A204.1 (cell line): ENCODE measurements at regions not wholly inside any gene's neighbourhood (a gene's known extent, or its start where the extent isn't known, plus 50 kb on each side); places are given as distances from the start of the nearest gene placed in this dataset.
"Not testable (repeated sequence)": the region's sequence is repeated elsewhere in the genome, so short reads cannot be mapped to it uniquely, and the experiment has no call there.

ENCODE experiments used
- FAIRE-seq: peaks from 2 replicates; lab custom pipeline; 2012; peaks lifted over from hg19 to GRCh38; lab: Jason Lieb, UNC

- FAIRE-seq, result no peak
Observed at GRCh38 chr4:160709546-160709945, 1454.3 kb downstream of the FSTL5 start.

DNA sequence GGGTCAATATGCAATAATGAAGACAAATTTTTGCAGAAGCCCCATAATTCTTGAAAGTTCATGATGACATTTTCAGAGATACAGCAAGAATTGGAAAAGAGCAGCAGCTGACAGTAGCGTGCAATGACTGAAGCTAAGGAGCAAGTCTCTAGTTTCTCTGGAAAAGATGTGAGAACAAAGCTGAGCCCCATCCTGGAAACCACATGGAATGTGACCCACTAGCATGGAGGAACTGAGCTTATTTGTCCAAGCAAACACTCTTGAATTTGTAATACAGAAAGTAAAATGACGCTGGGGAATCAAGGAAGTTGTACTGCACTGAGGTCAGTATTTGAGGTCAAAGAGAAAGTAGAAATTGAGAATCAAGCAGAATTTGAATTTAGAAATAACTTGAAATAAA, 1447.2 kb downstream of the FSTL5 start:
- no peak for FAIRE-seq

GRCh38 chr4:160717848-160718247, 1446.0 kb downstream of the FSTL5 start:
- FAIRE-seq, result no peak

DNA sequence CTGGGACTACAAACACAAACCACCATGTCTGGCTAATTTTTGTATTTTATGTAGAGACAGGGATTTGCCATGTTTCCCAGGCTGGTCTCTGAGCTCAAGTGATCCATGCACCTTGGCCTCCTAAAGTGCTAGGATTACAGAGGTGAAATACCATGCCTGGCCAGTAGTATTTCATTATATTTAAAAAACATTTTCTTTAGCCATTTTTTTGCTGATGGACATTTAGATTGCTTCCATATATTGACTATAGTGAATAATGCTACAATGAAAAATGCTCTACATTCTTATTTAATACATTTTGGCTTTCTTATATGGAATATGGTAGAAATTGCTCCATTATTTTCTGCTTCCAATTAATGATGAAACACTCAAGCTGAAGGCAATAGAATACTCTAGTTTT, 1439.7 kb downstream of the FSTL5 start:
- no peak for FAIRE-seq

- no peak for FAIRE-seq
Observed at GRCh38 chr4:160745126-160745525, 1418.7 kb downstream of the FSTL5 start.

- not testable (repeated sequence) for FAIRE-seq
Observed at GRCh38 chr4:160746585-160746984, 1417.2 kb downstream of the FSTL5 start.

GRCh38 chr4:160772668-160773067, 1391.1 kb downstream of the FSTL5 start:
- FAIRE-seq, result no peak

GRCh38 chr4:160795216-160795615, 1368.6 kb downstream of the FSTL5 start:
- FAIRE-seq, result no peak

- no peak for FAIRE-seq
Observed at GRCh38 chr4:160808174-160808573, 1355.6 kb downstream of the FSTL5 start.

GRCh38 chr4:160809576-160809975, 1354.2 kb downstream of the FSTL5 start:
- no peak for FAIRE-seq

GRCh38 chr4:160810424-160810823, 1353.4 kb downstream of the FSTL5 start:
- FAIRE-seq, result no peak

- no peak for FAIRE-seq
Observed at GRCh38 chr4:160810941-160811340, 1352.9 kb downstream of the FSTL5 start.

DNA sequence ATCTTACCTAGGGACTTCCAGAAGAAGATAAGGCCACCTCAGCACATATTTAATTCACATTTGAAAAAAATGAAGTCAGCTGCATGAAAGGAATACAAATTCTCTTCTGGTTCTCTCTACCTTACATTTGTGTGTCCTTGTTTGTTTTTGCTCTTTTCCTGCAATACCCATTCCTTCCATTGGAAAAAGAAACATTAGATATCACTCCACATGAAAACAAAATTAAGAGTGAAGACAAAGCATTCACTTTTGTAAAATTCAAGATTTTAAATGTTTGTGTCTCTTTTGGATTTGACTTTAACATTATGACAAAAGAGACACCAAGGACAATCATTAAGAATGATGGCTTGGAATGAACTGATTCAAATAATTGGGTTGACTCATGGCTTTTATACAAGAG, 1351.8 kb downstream of the FSTL5 start:
- no peak for FAIRE-seq

- no peak for FAIRE-seq
Observed at GRCh38 chr4:160814726-160815125, 1349.1 kb downstream of the FSTL5 start.

GRCh38 chr4:160818571-160818970, 1345.2 kb downstream of the FSTL5 start:
- no peak for FAIRE-seq

DNA sequence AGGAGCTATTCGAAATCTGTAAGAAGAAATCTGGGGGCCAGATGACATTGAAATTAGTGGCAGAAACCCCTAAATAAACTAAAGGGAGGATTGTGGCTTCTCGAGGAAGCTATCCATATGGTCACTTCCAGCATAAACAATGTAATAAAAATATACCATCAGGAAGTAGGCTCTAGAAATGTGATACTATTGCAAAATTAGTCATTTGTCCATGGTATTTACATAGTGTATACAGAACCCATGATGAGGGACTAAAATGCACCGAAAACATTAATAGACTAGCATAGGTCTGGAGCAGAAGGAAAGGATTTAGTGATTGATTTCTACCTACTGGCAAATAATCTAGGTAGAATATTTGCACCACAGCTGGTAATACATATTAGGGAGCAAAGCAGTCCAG, 1344.0 kb downstream of the FSTL5 start:
- no peak for FAIRE-seq

DNA sequence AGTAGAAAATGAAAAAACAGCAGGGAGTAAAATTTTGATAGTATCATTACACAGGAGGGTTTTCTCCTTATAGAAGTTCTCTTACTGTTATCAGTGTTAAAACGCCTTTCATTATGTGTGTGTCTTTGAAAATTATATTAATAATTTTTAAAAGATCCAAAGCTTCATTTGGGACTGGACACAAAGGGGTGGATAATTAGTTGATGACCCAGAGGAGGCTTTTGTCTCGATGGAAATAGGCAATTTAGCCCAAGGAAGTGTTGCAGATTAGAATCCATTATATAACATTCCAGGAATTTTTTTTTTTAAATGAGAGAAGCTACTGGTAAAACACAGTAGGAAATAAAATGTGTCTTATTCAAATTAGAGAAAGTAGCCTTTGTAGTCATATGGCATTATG, 1339.3 kb downstream of the FSTL5 start:
- no peak for FAIRE-seq

DNA sequence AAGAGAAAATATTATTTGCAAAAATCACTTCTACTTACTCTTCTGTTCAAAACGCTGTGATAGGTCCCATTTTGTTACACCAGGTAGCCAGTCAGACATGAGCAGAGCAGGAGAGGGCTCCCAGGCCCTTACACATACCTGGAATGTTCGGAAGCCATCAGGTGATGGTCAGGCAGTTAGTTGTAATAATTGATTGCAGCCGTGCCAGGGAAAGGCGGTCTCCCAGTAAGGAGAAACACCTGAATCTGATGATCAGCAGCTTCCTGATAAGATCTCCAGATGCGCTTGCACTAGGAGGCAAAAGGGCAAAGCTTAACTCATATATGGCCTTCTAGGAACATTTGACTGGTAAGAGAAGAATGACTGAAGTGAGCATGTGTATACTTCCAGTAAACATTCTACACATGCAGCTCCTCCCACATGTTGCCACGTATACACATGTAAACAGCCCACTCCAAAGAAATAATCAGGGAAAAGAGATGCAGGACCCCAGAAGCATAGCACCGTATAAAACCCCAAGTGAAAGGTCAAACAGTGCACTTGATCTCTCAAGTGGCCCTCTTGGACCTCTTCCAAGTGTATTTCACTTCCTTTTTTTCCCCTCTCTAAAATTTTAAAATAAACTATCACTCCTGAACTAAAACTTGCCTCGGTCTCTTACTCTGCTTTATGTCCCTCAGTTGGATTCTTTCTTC, 1338.0 kb downstream of the FSTL5 start:
- no peak for FAIRE-seq

GRCh38 chr4:160826339-160826679, 1337.5 kb downstream of the FSTL5 start:
- no peak for FAIRE-seq

DNA sequence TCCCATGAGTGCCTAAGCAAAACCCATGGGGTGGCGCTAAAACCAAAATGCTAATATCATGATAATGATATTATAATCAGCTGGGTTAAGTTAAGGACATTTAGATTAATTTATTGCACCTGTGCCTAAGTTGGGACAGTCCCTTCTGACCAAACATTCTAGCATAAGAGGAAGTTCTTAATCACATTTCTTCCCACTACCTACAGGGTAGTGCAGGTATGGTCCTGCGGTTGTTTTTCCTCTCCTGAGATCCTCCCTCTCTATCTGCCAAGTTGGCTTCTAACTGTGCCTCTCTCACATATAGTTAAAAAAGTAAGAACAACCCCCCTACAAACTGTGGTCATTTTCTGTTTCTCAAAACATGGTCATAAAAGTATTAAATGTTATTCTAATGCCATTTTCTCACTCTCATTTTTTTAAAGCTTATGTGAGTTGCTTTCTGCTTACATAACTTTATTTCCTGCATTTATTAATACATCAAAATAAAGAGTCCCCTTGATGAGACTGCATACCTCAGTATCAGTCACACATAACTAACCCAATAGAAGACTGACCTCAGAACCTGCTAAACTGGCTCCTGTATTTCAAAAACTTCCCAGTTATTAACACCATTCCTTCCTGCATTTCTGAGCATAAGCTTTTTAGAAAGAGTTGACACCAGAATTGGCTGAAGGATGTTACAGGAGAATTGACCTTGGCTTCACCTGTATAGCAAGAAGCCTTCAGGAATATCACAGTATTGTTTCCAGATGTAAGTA, 1332.5 kb downstream of the FSTL5 start:
- FAIRE-seq, result no peak

- FAIRE-seq, result no peak
Observed at GRCh38 chr4:160835789-160836188, 1328.0 kb downstream of the FSTL5 start.

GRCh38 chr4:160836431-160836830, 1327.4 kb downstream of the FSTL5 start:
- no peak for FAIRE-seq

DNA sequence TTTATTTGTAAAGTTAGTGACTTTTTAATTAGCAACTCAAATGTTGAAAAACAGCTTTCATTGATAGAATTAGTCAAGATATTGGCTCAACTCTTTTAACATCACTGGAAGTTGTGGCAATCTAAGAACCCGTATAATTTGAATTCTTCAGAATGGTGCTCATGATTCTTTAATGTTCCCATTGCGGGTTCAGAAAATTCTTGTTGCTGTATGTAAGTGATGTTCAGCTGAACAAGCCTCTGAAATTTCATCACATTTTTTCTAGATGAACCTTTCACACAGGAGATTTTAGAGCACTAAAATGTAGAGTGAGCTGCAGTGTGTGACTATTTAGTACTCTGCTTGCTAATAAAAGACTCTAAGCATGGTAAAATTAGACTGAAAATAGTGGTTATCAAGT, 1317.7 kb downstream of the FSTL5 start:
- FAIRE-seq, result no peak

GRCh38 chr4:160847228-160847627, 1316.6 kb downstream of the FSTL5 start:
- FAIRE-seq, result no peak
